ENCODE measurements at regions not wholly inside any gene's neighbourhood (a gene's known extent, or its start where the extent isn't known, plus 50 kb on each side); places are given as distances from the start of the nearest gene placed in this dataset.

DNA sequence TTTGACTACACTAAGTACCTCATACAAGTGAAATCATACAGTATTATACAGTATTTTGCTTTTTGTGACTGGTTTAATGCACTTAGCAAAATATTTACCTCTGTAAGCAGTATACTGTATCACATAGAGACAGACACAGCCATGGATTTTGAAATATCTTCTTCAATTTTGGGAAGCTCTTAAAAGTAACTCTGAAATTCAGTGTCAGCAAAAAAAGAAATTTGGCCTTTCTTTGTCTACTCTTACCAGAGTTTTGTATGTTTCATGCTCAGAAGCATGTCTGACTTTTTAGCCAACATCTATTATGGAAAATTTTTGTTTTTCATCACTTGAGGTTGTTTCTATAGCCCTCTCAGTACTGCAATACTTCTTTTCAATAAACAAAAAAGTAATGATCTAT is 1102.2 kb downstream of the TRHDE start:
- no peak overlapping the region for H2AFZ ChIP-seq (ENCODE audit: low read length)
- no peak overlapping the region for H4K5ac ChIP-seq (ENCODE audit: insufficient read length, low read depth, low read length)
- no peak overlapping the region for H3K14ac ChIP-seq (ENCODE audit: insufficient read length)
- H4K91ac ChIP-seq (replicated peaks; ENCODE audit: insufficient read length, low read length): no peak overlapping the region
- H3K36me3 ChIP-seq (ENCODE audit: control insufficient read depth in 2 of 4, insufficient read depth in 4 of 4, low read length in 3 of 4): no peaks in the 10 kb centered on the region
- H3K79me1 ChIP-seq (ENCODE audit: low read depth, low read length): no peaks in the 10 kb centered on the region
- no peak overlapping the region for H2BK120ac ChIP-seq (replicated peaks; ENCODE audit: low read depth, low read length)
- ChIA-PET POLR2A (ENCODE audit: partially characterized antibody) (no interaction called here), CTCF (ENCODE audit: partially characterized antibody) (no interaction called here)
- no peaks in the 10 kb centered on the region for H3K9me3 ChIP-seq (ENCODE audit: insufficient read depth in 2 of 2, low read depth in 1 of 2, low read length in 1 of 2)
- H3K23ac ChIP-seq (ENCODE audit: insufficient read length): no peak overlapping the region
- H3K27ac ChIP-seq (ENCODE audit: low read depth, low read length): no peak overlapping the region
- no peaks in the 10 kb centered on the region for H3K23me2 ChIP-seq (ENCODE audit: low read depth, low read length)
- no peaks in the 10 kb centered on the region for H3K27me3 ChIP-seq (replicated peaks in 1 of 4; ENCODE audit: control insufficient read depth in 3 of 4, extremely low read depth in 1 of 4, insufficient read depth in 3 of 4, low read length in 3 of 4)
- H2AK5ac ChIP-seq (ENCODE audit: low read depth, low read length): no peak overlapping the region
- FAIRE-seq (no peak), DNase-seq (ENCODE audit: low read depth in 1 of 2, low spot score in 2 of 2) (no peak)
- H3K4me2 ChIP-seq (ENCODE audit: insufficient read depth in 1 of 2, low read depth in 2 of 2, low read length in 2 of 2): no peak overlapping the region
- no peak overlapping the region for H3K18ac ChIP-seq (ENCODE audit: extremely low read depth, low read length)
- no peak overlapping the region for H3K4me3 ChIP-seq (ENCODE audit: extremely low read depth in 1 of 4, insufficient read depth in 2 of 4, low read depth in 3 of 4, low read length in 4 of 4)
- no peak overlapping the region for H2BK5ac ChIP-seq (ENCODE audit: low read depth, low read length)
- no peak overlapping the region for H2BK12ac ChIP-seq (ENCODE audit: low read depth, low read length)
- H3K4me1 ChIP-seq (replicated peaks in 1 of 4; ENCODE audit: control insufficient read depth in 3 of 4, insufficient read depth in 4 of 4, low read length in 3 of 4): no peaks in the 10 kb centered on the region
- H3K4ac ChIP-seq (replicated peaks; ENCODE audit: insufficient read length, low read depth, low read length): no peak overlapping the region
- no peak overlapping the region for H2BK15ac ChIP-seq (ENCODE audit: low read length)
- H2BK20ac ChIP-seq (ENCODE audit: low read length): no peak overlapping the region
- no peak overlapping the region for H3K9ac ChIP-seq (replicated peaks in 1 of 4; ENCODE audit: extremely low read depth in 1 of 4, low read depth in 3 of 4, low read length in 3 of 4)
- no peak overlapping the region for H3K56ac ChIP-seq (replicated peaks; ENCODE audit: insufficient read length, low read depth, low read length)
- H4K8ac ChIP-seq (ENCODE audit: extremely low read depth, insufficient read depth, low read length): no peak overlapping the region
- H4K20me1 ChIP-seq (replicated peaks in 1 of 2; ENCODE audit: control insufficient read depth in 1 of 2, insufficient read depth in 2 of 2, low read length in 2 of 2): no peaks in the 10 kb centered on the region
- no peaks in the 10 kb centered on the region for H3K79me2 ChIP-seq (ENCODE audit: control insufficient read depth in 1 of 2, insufficient read depth in 2 of 2, low read length in 2 of 2)
- TF ChIP-seq, protein P1, sequence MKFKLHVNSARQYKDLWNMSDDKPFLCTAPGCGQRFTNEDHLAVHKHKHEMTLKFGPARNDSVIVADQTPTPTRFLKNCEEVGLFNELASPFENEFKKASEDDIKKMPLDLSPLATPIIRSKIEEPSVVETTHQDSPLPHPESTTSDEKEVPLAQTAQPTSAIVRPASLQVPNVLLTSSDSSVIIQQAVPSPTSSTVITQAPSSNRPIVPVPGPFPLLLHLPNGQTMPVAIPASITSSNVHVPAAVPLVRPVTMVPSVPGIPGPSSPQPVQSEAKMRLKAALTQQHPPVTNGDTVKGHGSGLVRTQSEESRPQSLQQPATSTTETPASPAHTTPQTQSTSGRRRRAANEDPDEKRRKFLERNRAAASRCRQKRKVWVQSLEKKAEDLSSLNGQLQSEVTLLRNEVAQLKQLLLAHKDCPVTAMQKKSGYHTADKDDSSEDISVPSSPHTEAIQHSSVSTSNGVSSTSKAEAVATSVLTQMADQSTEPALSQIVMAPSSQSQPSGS (IDR thresholded peaks at IDR 0.05; ENCODE audit: low read length): no peak
- TF ChIP-seq GTF2F1 (IDR thresholded peaks at IDR 0.05; ENCODE audit: borderline replicate concordance, low read depth, low read length) (no peak), TEAD4 (IDR thresholded peaks at IDR 0.05; ENCODE audit: low read depth, low read length) (no peak)

Data from H1 (cell line).